ENCODE measurements at regions not wholly inside any gene's neighbourhood (a gene's known extent, or its start where the extent isn't known, plus 50 kb on each side); places are given as distances from the start of the nearest gene placed in this dataset.
"Not testable (repeated sequence)": the region's sequence is repeated elsewhere in the genome, so short reads cannot be mapped to it uniquely, and the experiment has no call there.

DNA sequence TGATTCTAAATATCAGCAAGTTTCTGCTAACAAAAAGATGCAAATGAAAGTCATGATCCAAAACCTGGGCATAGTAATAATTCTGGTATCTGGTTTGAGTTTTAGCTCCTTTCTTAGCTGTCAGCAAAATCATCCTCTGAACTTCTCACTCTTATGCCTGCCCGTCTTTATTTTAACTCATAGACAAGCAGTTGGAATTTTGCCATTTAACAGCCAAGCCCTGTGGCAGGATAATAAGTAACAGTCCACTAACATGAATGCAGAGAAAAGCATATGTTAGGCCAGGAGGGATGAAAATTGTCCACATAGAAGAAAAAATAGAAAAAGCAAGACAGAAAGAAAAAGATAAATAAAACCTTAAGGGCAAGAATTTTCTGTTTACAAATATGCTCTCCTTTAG lies 170.0 kb upstream of the LAMA2 start:
- no peaks in the 10 kb centered on the region for H3K9me3 ChIP-seq (ENCODE audit: control insufficient read depth, insufficient read depth, low read length)
- no peaks in the 10 kb centered on the region for H3K27me3 ChIP-seq (ENCODE audit: control insufficient read depth, insufficient read depth, low read length)

DNA sequence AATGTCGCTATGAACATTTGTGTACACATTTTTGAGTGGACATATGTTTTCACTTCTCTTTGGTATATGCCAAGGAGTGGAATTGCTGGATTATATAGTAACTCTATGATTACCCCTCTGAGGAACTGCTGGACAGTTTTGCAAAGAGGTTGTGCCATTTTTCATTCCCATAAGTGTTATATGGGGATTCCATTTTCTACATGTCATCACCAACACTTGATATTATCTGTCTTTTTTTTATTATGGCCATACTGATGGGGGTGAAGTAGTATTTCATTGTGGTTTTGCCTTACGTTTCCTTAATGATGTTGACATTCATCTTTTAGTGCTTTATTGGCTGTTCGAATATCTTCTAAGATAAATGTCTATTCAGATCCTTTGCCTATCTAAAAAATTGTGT lies 171.8 kb upstream of the LAMA2 start:
- H3K9me3 ChIP-seq (ENCODE audit: control insufficient read depth, insufficient read depth, low read length): no peaks in the 10 kb centered on the region
- no peak overlapping the region for H3K27ac ChIP-seq (ENCODE audit: low read depth, low read length)
- no peak overlapping the region for H3K4me3 ChIP-seq (ENCODE audit: low read depth, low read length)
- H3K4me1 ChIP-seq (ENCODE audit: control insufficient read depth, insufficient read depth, low read length): no peaks in the 10 kb centered on the region
- no peak overlapping the region for H3K9ac ChIP-seq (ENCODE audit: low read depth, low read length)
- no peaks in the 10 kb centered on the region for H3K36me3 ChIP-seq (ENCODE audit: control insufficient read depth, insufficient read depth, low read length)
- no peaks in the 10 kb centered on the region for H3K27me3 ChIP-seq (ENCODE audit: control insufficient read depth, insufficient read depth, low read length)

More for the DNA sequence above, 170.0 kb upstream of the LAMA2 start:
- Histone ChIP-seq H3K9ac (ENCODE audit: low read depth, low read length) (no peak overlapping the region), H3K36me3 (ENCODE audit: control insufficient read depth, insufficient read depth, low read length) (no peaks in the 10 kb centered on the region), H3K4me3 (ENCODE audit: low read depth, low read length) (no peak overlapping the region), H3K4me1 (ENCODE audit: control insufficient read depth, insufficient read depth, low read length) (no peaks in the 10 kb centered on the region), H3K27ac (ENCODE audit: low read depth, low read length) (no peak overlapping the region)

DNA sequence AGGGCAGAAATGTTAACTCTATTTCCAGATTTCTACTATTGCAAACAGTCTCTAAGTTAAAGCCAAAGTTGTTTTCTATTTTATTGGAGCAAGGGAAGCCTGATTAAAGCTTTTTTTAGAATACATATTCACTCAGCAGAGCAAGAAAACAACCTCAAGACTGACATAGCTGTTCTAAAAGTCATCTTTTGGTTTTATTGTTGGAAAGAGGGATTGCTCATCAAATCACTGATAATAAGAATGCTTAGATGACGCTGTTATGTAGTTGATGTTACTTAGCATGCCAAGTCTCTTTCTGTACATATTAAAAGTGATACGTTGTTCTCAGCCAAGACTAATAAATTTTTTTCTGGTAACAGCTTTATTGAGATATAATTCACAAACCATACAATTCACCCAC lies 172.6 kb upstream of the LAMA2 start:
- H3K9me3 ChIP-seq (ENCODE audit: control insufficient read depth, insufficient read depth, low read length): no peaks in the 10 kb centered on the region
- no peaks in the 10 kb centered on the region for H3K4me1 ChIP-seq (ENCODE audit: control insufficient read depth, insufficient read depth, low read length)
- H3K9ac ChIP-seq (ENCODE audit: low read depth, low read length): no peak overlapping the region
- H3K27ac ChIP-seq (ENCODE audit: low read depth, low read length): no peak overlapping the region
- H3K4me3 ChIP-seq (ENCODE audit: low read depth, low read length): no peak overlapping the region
- no peaks in the 10 kb centered on the region for H3K27me3 ChIP-seq (ENCODE audit: control insufficient read depth, insufficient read depth, low read length)
- H3K36me3 ChIP-seq (ENCODE audit: control insufficient read depth, insufficient read depth, low read length): no peaks in the 10 kb centered on the region

DNA sequence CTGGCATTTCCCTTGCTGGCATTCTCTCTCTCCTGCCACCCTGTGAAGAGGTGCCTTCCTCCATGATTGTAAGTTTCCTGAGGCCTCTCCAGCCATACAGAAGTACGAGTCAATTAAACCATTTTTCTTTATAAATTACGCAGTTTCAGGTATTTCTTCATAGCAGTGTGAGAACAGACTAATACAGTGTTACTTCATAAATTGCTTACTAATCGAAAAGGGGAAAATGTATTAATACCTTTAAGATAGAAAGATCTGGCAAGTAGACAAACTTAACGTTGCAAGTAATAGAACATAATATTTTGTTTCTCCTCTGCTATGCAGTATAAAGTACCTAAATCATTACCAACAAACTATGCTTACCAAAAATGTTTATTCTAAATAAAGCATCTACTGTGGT lies 178.3 kb upstream of the LAMA2 start:
- Histone ChIP-seq H3K27me3 (ENCODE audit: control insufficient read depth, insufficient read depth, low read length) (no peaks in the 10 kb centered on the region), H3K4me1 (ENCODE audit: control insufficient read depth, insufficient read depth, low read length) (no peaks in the 10 kb centered on the region), H3K4me3 (ENCODE audit: low read depth, low read length) (no peak overlapping the region), H3K9ac (ENCODE audit: low read depth, low read length) (no peak overlapping the region), H3K9me3 (ENCODE audit: control insufficient read depth, insufficient read depth, low read length) (no peaks in the 10 kb centered on the region), H3K36me3 (ENCODE audit: control insufficient read depth, insufficient read depth, low read length) (no peaks in the 10 kb centered on the region), H3K27ac (ENCODE audit: low read depth, low read length) (no peak overlapping the region)

DNA sequence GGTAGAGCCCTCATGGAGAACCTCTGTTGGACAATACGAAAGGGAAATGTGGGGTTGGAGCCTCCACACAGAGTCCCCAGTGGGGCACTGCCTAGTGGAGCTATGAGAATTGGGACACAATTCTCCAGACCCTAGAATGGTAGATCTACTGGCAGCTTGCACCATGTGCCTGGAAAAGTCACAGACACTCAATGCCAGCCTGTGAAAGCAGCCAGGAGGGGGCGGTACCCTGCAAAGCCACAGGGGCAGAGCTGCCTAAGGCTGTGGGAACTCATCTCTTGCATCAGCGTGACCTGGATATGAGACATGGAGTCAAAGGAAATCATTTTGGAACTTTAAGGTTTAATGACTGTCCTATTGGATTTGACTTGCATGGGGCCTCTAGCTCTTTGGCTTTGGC lies 179.1 kb upstream of the LAMA2 start:
- H3K36me3 ChIP-seq (ENCODE audit: control insufficient read depth, insufficient read depth, low read length): not testable (repeated sequence)

DNA sequence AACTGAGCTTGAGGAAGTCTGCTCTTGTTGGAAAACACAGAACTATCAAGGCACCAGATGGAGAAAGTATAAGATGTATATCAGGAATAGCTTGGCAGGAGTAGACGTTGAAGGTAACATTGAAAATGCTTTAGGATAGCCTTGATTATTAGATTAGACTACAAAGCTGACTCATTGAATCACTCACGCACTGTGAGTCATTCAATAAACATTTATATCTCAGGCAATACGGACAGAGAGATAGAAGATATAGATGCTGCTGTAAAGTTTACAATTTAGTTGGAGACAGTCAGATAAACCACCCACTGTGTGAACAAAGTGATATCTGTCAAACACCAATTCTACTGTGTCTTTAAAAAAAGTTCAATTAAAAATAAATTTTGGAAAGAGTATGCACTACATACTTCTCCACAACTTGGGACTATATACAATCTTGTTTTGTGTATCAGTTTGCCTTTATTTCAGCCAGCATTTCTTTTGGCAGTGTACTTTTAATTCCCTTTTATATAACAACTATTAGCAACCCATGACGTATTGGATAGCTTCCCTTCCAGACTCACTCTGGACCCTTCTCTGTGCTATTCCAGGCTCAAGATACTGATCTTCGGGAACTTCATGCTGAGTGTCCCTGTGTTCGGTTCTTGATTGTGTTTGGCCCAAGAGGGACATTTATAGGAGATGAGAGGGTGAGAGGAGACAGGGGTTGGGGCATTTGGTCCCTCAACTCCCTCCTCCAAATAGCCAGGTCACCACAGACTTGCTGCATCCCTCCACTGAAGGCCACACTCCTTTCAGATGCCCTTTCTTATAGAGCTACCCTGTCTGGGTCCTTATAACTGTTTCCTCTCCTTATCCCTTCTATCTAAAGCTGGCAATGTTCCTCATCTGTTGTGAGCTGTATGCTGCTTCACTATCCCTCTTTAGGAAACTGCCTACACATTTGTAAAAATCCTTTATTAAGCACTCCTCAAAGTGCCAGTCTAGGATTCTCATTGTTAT lies 176.6 kb upstream of the PTPRK start:
- Histone ChIP-seq H3K4me3 (ENCODE audit: low read depth, low read length) (no peak overlapping the region), H3K4me1 (ENCODE audit: control insufficient read depth, insufficient read depth, low read length) (no peaks in the 10 kb centered on the region), H3K9ac (ENCODE audit: low read depth, low read length) (no peak overlapping the region), H3K9me3 (ENCODE audit: control insufficient read depth, insufficient read depth, low read length) (no peaks in the 10 kb centered on the region), H3K27ac (ENCODE audit: low read depth, low read length) (no peak overlapping the region), H3K27me3 (ENCODE audit: control insufficient read depth, insufficient read depth, low read length) (no peaks in the 10 kb centered on the region), H3K36me3 (ENCODE audit: control insufficient read depth, insufficient read depth, low read length) (no peaks in the 10 kb centered on the region)

More for the DNA sequence above, 179.1 kb upstream of the LAMA2 start:
- H3K27ac ChIP-seq (ENCODE audit: low read depth, low read length); H3K9ac ChIP-seq (ENCODE audit: low read depth, low read length); H3K9me3 ChIP-seq (ENCODE audit: control insufficient read depth, insufficient read depth, low read length); H3K27me3 ChIP-seq (ENCODE audit: control insufficient read depth, insufficient read depth, low read length); H3K4me3 ChIP-seq (ENCODE audit: low read depth, low read length); H3K4me1 ChIP-seq (ENCODE audit: control insufficient read depth, insufficient read depth, low read length): not testable (repeated sequence)

DNA sequence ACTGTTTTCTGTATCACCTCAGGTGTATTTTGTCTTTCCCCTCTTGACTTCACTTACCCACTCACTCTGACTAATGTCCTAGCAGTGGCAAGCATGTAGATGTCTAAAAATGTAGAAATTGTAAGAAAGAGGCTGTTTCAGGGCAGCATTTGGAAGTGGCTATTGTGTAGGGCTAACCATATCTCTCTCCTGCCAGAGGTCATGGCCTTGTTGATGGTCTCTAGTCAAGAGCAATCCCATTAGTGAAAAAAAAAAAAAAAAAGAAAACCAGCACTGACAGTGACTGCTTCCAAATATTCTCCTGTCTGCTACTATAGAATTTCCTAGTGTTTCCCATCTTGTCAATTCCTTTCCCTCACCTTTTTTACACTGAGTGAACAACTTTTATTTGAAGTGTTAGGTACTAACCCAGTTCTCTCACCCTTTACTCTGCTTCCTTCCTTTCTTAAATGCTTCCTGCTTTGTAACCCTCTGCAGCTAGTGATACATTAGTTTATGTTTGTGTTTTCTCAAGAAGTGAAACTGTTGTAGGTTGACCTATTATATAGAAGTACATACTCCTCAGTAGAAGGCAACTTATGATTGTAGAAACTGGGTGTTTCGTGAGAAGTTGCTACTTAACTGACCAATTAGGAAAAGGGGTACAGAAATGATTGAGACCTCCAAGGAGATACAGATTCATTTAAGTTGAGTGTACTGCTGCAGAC lies 174.1 kb upstream of the PTPRK start:
- H3K27me3 ChIP-seq (ENCODE audit: control insufficient read depth, insufficient read depth, low read length): no peaks in the 10 kb centered on the region
- H3K27ac ChIP-seq (ENCODE audit: low read depth, low read length): no peak overlapping the region
- H3K4me1 ChIP-seq (ENCODE audit: control insufficient read depth, insufficient read depth, low read length): peaks cover 5% of the 10 kb centered on the region; the same call in 1 of the 2 replicates
- no peaks in the 10 kb centered on the region for H3K36me3 ChIP-seq (ENCODE audit: control insufficient read depth, insufficient read depth, low read length)
- H3K9ac ChIP-seq (ENCODE audit: low read depth, low read length): no peak overlapping the region
- H3K9me3 ChIP-seq (ENCODE audit: control insufficient read depth, insufficient read depth, low read length): no peaks in the 10 kb centered on the region
- no peak overlapping the region for H3K4me3 ChIP-seq (ENCODE audit: low read depth, low read length)

DNA sequence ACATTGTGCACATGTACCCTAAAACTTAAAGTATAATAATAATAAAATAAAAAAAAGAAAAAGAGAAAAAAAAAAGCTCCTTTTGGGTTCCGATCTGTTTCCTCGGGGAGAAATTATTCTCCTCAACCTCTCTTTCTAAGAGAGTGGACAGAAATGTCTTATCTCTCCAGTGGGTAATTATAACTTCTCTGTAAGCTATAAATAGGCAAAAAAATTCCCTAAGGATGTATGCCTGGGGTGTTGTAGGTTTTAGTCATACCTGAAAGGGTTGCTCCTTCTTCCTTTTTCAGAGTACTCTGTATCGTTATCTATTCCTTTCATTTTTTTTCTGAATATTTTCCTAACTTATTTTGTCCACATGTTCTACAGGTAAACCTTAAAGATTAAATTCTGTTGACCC lies 169.7 kb upstream of the PTPRK start:
- H3K27ac ChIP-seq (ENCODE audit: low read depth, low read length): no peak overlapping the region
- H3K4me3 ChIP-seq (ENCODE audit: low read depth, low read length): no peak overlapping the region
- H3K27me3 ChIP-seq (ENCODE audit: control insufficient read depth, insufficient read depth, low read length): no peaks in the 10 kb centered on the region
- no peaks in the 10 kb centered on the region for H3K36me3 ChIP-seq (ENCODE audit: control insufficient read depth, insufficient read depth, low read length)
- peaks cover 5% of the 10 kb centered on the region; the same call in 1 of the 2 replicates for H3K4me1 ChIP-seq (ENCODE audit: control insufficient read depth, insufficient read depth, low read length)
- no peak overlapping the region for H3K9ac ChIP-seq (ENCODE audit: low read depth, low read length)
- no peaks in the 10 kb centered on the region for H3K9me3 ChIP-seq (ENCODE audit: control insufficient read depth, insufficient read depth, low read length)

DNA sequence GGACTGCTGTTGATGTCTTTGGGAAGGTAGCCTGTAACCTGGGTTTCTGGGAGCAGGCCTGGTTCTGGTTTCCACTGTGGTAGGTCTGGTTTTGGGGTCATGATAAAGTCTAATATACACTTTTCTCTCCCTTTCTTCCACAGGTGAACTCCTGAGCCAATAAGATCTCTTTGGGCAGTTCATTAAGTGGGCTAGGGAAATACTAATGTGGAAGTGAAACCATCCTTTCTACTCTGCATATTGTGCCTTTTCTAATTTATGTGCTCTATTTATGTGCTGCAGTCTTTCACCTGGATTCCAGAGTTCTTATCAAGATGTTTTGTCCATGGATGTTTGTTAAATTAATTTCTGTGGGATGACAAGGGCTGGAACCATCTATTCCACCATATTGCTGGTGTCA lies 165.7 kb upstream of the PTPRK start:
- H3K9ac ChIP-seq (ENCODE audit: low read depth, low read length): no peak overlapping the region
- no peak overlapping the region for H3K4me3 ChIP-seq (ENCODE audit: low read depth, low read length)
- no peaks in the 10 kb centered on the region for H3K9me3 ChIP-seq (ENCODE audit: control insufficient read depth, insufficient read depth, low read length)
- H3K36me3 ChIP-seq (ENCODE audit: control insufficient read depth, insufficient read depth, low read length): no peaks in the 10 kb centered on the region
- no peaks in the 10 kb centered on the region for H3K27me3 ChIP-seq (ENCODE audit: control insufficient read depth, insufficient read depth, low read length)
- H3K27ac ChIP-seq (ENCODE audit: low read depth, low read length): no peak overlapping the region
- peaks cover 5% of the 10 kb centered on the region; the same call in 1 of the 2 replicates for H3K4me1 ChIP-seq (ENCODE audit: control insufficient read depth, insufficient read depth, low read length)

DNA sequence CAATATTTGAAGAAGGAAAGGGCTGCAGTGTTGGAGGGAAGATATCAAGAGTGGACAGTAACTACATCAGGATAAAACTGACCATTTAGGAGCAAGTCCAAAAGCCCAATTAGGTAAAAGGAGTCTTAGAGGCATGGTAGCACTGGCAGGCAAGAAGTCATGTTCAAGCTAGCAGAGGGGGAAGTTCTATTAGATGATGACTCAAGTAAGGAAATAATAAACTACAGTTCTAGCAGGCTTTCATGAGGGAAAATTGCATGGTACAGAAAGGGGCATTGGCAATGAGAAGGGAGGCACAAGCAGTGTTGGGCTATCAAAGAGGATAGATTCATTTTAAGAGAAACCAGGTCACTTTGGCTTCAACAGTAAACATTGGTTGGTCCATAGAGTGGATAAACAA lies 156.1 kb upstream of the PTPRK start:
- H3K9ac ChIP-seq (ENCODE audit: low read depth, low read length): no peak overlapping the region
- no peaks in the 10 kb centered on the region for H3K27me3 ChIP-seq (ENCODE audit: control insufficient read depth, insufficient read depth, low read length)
- H3K4me3 ChIP-seq (ENCODE audit: low read depth, low read length): no peak overlapping the region
- H3K9me3 ChIP-seq (ENCODE audit: control insufficient read depth, insufficient read depth, low read length): no peaks in the 10 kb centered on the region
- no peaks in the 10 kb centered on the region for H3K36me3 ChIP-seq (ENCODE audit: control insufficient read depth, insufficient read depth, low read length)
- H3K27ac ChIP-seq (ENCODE audit: low read depth, low read length): no peak overlapping the region
- H3K4me1 ChIP-seq (ENCODE audit: control insufficient read depth, insufficient read depth, low read length): no peaks in the 10 kb centered on the region

DNA sequence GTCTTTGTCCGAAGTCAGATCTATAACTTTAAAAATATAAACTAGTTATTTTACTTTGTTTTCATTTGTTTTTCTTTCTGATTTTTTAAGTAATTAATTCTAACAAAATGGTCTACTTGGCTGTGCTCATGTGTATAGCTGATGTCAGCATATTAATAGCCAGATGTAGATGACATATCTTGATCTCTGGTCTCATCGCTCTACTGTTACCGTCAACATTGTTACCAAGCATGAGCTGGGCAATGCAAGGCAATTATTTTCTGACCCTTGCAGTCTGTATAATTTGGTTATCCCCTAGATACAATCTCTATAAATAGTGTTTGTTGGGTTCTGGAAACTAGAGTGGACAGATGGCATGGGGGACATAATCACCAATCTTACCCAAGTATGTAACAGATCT lies 151.6 kb upstream of the PTPRK start:
- Histone ChIP-seq H3K27ac (ENCODE audit: low read depth, low read length) (no peak overlapping the region), H3K9me3 (ENCODE audit: control insufficient read depth, insufficient read depth, low read length) (no peaks in the 10 kb centered on the region), H3K4me1 (ENCODE audit: control insufficient read depth, insufficient read depth, low read length) (no peaks in the 10 kb centered on the region), H3K36me3 (ENCODE audit: control insufficient read depth, insufficient read depth, low read length) (no peaks in the 10 kb centered on the region), H3K4me3 (ENCODE audit: low read depth, low read length) (no peak overlapping the region), H3K27me3 (ENCODE audit: control insufficient read depth, insufficient read depth, low read length) (no peaks in the 10 kb centered on the region), H3K9ac (ENCODE audit: low read depth, low read length) (no peak overlapping the region)

Data from HUES48 (cell line).